GM10266 (cell line): ENCODE measurements at regions not wholly inside any gene's neighbourhood (a gene's known extent, or its start where the extent isn't known, plus 50 kb on each side); places are given as distances from the start of the nearest gene placed in this dataset.

Source experiments
- DNase-seq: peaks from one replicate; pipeline ENCODE4 v3.0.0; 2012; ENCODE audit errors: extremely low spot score
- TF ChIP-seq, protein P1 (sequence below): IDR thresholded peaks from 2 replicates; pipeline ENCODE4 v1.5.1; 2012; ENCODE audit warnings: mild to moderate bottlenecking, low read depth; ENCODE audit not compliant: control insufficient read depth, insufficient read depth; ENCODE audit errors: missing control alignments

DNA sequence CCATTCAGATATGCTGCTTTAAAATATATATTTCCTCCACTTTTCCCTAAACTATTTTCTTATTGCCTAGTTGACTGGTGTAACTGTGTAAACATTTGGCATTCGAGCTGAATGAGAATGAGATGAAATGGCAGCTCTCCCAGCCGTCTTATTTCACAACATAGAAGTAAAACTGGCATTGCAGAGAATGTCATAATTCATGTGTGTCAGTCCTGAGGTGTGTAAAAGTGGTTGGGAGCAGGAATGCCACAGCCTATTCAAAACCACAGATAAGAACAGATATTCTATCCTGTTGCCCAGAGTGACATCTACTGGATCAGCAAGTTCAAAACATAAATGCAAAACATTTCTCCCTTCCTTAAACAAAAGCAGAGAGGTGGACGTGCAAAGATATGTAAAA, 565.5 kb upstream of the CHAC2 start:
- DNase-seq = no peak
- TF ChIP-seq, protein P1, sequence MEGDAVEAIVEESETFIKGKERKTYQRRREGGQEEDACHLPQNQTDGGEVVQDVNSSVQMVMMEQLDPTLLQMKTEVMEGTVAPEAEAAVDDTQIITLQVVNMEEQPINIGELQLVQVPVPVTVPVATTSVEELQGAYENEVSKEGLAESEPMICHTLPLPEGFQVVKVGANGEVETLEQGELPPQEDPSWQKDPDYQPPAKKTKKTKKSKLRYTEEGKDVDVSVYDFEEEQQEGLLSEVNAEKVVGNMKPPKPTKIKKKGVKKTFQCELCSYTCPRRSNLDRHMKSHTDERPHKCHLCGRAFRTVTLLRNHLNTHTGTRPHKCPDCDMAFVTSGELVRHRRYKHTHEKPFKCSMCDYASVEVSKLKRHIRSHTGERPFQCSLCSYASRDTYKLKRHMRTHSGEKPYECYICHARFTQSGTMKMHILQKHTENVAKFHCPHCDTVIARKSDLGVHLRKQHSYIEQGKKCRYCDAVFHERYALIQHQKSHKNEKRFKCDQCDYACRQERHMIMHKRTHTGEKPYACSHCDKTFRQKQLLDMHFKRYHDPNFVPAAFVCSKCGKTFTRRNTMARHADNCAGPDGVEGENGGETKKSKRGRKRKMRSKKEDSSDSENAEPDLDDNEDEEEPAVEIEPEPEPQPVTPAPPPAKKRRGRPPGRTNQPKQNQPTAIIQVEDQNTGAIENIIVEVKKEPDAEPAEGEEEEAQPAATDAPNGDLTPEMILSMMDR = no peak

DNA sequence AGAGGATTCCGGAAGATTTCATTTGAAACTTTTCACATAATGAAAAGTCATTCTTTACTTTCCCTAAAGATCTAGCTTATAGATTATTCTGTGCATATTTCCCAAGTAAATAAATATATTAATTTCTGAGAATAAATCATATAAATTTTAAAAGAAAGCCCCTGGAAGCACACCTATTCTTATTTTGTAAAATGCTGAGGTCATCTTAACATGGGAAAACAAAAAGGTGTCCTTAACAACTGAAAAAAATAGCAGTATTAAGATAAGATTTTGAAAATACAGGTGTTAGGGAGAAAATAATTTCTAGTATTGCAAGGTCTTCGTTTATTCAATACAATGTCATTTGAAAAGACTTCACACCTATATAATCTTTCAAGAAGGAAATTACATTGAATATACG, 567.5 kb upstream of the CHAC2 start:
- TF ChIP-seq, protein P1 = no peak
- DNase-seq = no peak

DNA sequence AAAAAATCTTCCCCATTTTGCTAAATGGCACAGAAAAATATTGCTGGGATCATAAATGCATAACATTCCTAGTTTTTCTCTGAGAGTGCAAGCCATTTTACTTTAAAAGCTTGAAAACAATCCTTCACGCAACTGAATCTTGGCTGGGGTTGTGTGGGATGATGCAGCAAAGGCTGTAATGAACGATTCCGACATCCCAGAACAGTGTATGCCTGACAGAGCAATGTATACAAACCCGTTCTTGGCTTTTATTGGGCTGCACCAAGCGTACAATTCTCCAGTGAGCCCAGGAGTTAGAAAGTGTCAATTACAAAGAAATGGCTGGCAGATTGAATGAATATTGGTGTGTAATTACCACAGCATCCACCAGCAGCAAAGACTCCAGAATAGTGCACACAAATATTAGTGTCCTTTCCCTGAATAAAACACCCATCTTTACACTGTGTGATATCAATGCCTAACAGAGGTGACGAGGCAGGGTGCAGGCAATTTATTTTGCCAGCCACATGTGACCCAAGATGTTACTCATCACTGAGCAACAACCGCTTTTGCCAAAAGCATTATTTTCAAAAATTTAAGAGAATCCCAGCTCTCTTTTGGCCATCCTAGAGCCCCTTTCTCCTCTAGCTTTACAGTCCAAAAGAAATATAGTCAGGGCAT, 578.6 kb upstream of the CHAC2 start:
- TF ChIP-seq, protein P1 = no peak
- no peak for DNase-seq

DNA sequence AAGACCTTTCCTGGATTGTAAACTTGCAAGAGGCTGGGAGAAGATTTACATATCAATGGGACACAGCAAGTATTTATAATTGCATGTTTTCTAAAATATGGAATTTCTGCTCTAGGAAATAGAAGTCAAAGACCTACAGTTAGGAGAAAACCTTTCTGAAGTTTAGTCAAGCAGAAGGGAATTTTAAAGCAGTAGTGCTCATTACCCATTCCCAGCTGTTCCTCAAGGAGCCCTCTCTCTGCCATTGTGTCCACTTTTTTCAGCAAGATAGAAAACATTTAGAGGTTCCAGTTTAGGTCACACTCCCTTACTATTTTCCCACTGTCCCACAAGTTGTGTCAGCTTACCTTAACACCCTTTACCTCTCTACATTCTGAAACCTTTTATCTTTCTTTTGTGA, 584.0 kb upstream of the CHAC2 start:
- DNase-seq = no peak
- TF ChIP-seq, protein P1 = no peak

DNA sequence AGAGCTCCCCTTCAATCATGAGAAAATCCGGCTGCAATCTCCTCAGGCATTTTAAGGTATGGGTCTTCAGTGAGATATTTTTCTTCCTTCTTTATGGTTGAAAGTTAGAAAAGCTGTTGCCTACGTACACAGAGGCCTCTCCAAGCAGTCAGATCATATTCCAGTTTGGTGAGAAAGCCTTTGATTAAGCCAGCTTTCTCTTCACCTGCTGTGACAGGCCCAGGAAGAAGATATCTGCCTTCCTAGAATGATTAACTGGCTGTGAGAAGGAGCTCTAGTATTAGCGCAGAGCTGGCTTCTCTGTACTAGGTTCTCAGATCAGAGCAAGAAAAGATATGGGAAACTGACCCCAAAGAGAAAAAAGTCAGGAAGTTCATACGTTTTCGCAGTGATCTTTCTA, 585.0 kb upstream of the CHAC2 start:
- DNase-seq = no peak
- TF ChIP-seq, protein P1 = no peak

DNA sequence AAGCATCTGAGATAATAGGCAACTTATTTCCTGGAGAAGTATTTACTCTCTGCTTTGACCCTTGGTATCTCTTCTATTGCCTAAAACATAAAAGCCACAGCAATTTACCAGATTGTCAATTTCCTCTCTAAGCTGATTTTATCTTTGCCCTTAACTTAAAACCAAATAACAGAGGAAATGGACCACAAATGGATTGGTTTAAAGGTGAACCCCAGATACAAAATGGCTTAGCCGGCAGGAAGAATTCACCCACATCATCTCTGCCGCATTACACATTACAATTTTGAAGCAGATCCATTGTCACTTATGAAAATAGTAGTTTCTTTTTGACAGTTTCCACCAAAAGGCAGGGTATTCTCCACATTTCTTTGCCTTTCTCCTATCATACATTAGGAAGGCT, 585.8 kb upstream of the CHAC2 start:
- DNase-seq = no peak
- TF ChIP-seq, protein P1 = no peak

DNA sequence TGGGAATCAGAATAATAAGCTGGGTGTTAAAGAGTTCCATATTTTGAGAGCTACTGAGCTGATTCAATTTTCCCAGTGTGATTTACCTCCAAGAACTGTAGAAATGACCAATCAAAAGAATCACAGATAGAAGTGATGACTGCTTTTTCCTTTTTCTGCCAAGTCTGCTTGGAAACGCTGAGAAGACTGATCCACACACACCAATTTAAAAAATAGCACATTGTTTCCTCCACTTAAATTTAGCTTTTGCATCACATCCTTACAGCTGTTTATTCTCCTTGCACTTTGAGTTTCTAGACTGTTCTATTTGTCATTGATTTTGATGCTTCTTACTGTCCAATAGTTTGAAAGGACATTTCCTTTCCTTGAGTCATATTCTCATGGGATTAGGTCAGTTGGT, 590.3 kb upstream of the CHAC2 start:
- TF ChIP-seq, protein P1 = no peak
- DNase-seq = no peak
